ENCODE measurements at regions not wholly inside any gene's neighbourhood (a gene's known extent, or its start where the extent isn't known, plus 50 kb on each side); places are given as distances from the start of the nearest gene placed in this dataset.

GRCh38 chr2:149872041-149872440, 284.5 kb upstream of the MMADHC start:
- H4K20me1 ChIP-seq (ENCODE audit: low read length): no peaks in the 10 kb centered on the region
- no peak overlapping the region for H3K9ac ChIP-seq (ENCODE audit: low read length)
- POLR2A ChIA-PET (ENCODE audit: unreplicated experiment): no interaction called here
- H3K27me3 ChIP-seq (ENCODE audit: low read length): no peaks in the 10 kb centered on the region
- no peak overlapping the region for H2AFZ ChIP-seq (ENCODE audit: low read length)
- no TSS peak for BruUV-seq (replicated peaks)
- CTCF ChIA-PET: no interaction called here
- DNase-seq (no peak), ATAC-seq (no peak)
- no peak overlapping the region for H3K4me3 ChIP-seq (ENCODE audit: low read length)
- no peaks in the 10 kb centered on the region for H3K36me3 ChIP-seq (ENCODE audit: low read depth, low read length)
- no peaks in the 10 kb centered on the region for H3K79me2 ChIP-seq (ENCODE audit: low read length)
- intact Hi-C loops (cut with micrococcal nuclease): no loop called here
- no peaks in the 10 kb centered on the region; the same call in 1 of the 2 replicates for H3K9me2 ChIP-seq (replicated peaks; ENCODE audit: low read length)
- H3K27ac ChIP-seq (ENCODE audit: low read length): no peak overlapping the region
- TF ChIP-seq, protein P1, sequence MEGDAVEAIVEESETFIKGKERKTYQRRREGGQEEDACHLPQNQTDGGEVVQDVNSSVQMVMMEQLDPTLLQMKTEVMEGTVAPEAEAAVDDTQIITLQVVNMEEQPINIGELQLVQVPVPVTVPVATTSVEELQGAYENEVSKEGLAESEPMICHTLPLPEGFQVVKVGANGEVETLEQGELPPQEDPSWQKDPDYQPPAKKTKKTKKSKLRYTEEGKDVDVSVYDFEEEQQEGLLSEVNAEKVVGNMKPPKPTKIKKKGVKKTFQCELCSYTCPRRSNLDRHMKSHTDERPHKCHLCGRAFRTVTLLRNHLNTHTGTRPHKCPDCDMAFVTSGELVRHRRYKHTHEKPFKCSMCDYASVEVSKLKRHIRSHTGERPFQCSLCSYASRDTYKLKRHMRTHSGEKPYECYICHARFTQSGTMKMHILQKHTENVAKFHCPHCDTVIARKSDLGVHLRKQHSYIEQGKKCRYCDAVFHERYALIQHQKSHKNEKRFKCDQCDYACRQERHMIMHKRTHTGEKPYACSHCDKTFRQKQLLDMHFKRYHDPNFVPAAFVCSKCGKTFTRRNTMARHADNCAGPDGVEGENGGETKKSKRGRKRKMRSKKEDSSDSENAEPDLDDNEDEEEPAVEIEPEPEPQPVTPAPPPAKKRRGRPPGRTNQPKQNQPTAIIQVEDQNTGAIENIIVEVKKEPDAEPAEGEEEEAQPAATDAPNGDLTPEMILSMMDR (conservative IDR thresholded peaks at IDR 0.05; ENCODE audit: low read depth, low read length): no peak
- no peak for TF ChIP-seq EZH2 (IDR thresholded peaks at IDR 0.05; ENCODE audit: low read length, unreplicated experiment)
- TF ChIP-seq EZH2phosphoT487 (IDR thresholded peaks at IDR 0.05; ENCODE audit: borderline replicate concordance, low read length): no peak
- H3K4me1 ChIP-seq (ENCODE audit: insufficient read depth, low read length): no peaks in the 10 kb centered on the region
- H3F3A ChIP-seq (ENCODE audit: low read length, unreplicated experiment): no peaks in the 10 kb centered on the region
- no peak overlapping the region for H3K4me2 ChIP-seq (ENCODE audit: low read length)
- peaks cover 7% of the 10 kb centered on the region; the same call in 1 of the 2 replicates for H3K9me3 ChIP-seq (ENCODE audit: low read length)

DNA sequence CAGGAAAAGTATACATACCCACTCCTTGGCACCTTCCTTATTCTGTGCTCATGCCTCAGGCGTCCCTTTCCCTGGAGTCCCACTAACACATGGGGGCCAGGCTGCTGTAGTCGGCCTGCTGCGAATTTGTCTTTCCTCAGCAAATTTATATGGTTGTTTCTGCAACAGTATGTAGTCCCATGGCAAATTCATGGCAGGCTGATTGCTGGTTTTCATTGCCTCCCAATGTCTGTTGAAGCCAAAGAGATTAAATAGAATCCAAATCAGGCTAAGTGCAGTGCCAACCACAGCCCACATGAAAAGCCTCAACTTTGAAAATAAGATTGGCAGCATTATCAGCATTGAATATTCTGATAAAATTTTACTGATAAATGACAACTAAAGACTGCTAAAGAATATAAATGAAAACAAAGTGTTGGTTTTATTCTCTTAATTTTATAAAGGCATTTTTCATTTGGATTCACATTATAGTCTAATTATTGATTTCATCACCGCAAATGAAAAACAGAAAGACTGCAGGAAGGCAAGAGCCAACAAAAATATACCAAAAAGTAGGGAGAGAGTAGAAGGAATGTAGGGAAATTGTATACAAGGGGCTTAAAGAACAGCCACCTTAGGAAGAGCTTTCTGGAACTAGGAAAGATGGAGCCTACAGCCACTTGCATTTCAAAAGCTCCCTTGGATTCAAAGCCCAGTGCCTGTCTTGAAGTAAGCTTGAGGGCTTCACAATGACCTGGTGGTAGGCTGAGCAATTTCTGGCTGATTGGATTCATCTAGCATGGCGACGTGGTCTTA, 283.7 kb upstream of the MMADHC start:
- H3F3A ChIP-seq (ENCODE audit: low read length, unreplicated experiment): no peaks in the 10 kb centered on the region
- H3K4me3 ChIP-seq (ENCODE audit: low read length): no peak overlapping the region
- no peaks in the 10 kb centered on the region; the same call in 1 of the 2 replicates for H3K9me2 ChIP-seq (replicated peaks; ENCODE audit: low read length)
- intact Hi-C loops (cut with micrococcal nuclease): no loop called here
- no peaks in the 10 kb centered on the region for H3K4me1 ChIP-seq (ENCODE audit: insufficient read depth, low read length)
- no peak for ATAC-seq
- ChIA-PET CTCF (no interaction called here), POLR2A (ENCODE audit: unreplicated experiment) (no interaction called here)
- H2AFZ ChIP-seq (ENCODE audit: low read length): no peak overlapping the region
- no peaks in the 10 kb centered on the region for H3K27me3 ChIP-seq (ENCODE audit: low read length)
- no peak for DNase-seq
- TF ChIP-seq EZH2phosphoT487 (IDR thresholded peaks at IDR 0.05; ENCODE audit: borderline replicate concordance, low read length) (no peak), EZH2 (IDR thresholded peaks at IDR 0.05; ENCODE audit: low read length, unreplicated experiment) (no peak)
- TF ChIP-seq, protein P1 (conservative IDR thresholded peaks at IDR 0.05; ENCODE audit: low read depth, low read length): no peak
- no peak overlapping the region for H3K9ac ChIP-seq (ENCODE audit: low read length)
- BruUV-seq (replicated peaks): no TSS peak
- H3K79me2 ChIP-seq (ENCODE audit: low read length): no peaks in the 10 kb centered on the region
- no peaks in the 10 kb centered on the region for H3K36me3 ChIP-seq (ENCODE audit: low read depth, low read length)
- H3K9me3 ChIP-seq (ENCODE audit: low read length): peaks cover 7% of the 10 kb centered on the region; the same call in 1 of the 2 replicates
- H3K27ac ChIP-seq (ENCODE audit: low read length): no peak overlapping the region
- H3K4me2 ChIP-seq (ENCODE audit: low read length): no peak overlapping the region
- no peaks in the 10 kb centered on the region for H4K20me1 ChIP-seq (ENCODE audit: low read length)

DNA sequence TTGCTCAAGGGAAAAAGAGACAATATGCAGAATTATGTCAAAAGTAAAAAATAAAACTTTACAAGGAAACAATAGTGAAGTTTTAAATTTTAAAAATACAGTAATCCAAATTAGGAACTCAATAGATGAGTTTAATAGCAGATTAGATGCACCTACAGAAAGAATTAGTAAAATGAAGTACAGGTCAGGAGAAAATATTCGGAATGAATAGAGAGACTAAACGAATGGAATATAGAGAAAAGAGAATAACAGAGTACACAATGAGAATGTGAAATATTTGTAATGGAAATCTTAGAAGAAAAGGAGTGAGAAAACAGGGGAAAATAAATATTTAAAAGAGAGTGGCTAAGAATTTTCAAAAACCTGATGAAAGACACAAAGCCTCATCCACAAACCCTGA, 275.7 kb upstream of the MMADHC start:
- Histone ChIP-seq H3K9me3 (ENCODE audit: low read length) (no peaks in the 10 kb centered on the region), H3K36me3 (ENCODE audit: low read depth, low read length) (no peaks in the 10 kb centered on the region), H3K79me2 (ENCODE audit: low read length) (no peaks in the 10 kb centered on the region), H2AFZ (ENCODE audit: low read length) (no peak overlapping the region), H3F3A (ENCODE audit: low read length, unreplicated experiment) (no peaks in the 10 kb centered on the region), H3K4me3 (ENCODE audit: low read length) (no peak overlapping the region), H3K27ac (ENCODE audit: low read length) (no peak overlapping the region), H4K20me1 (ENCODE audit: low read length) (no peaks in the 10 kb centered on the region), H3K9me2 (replicated peaks; ENCODE audit: low read length) (no peaks in the 10 kb centered on the region), H3K4me2 (ENCODE audit: low read length) (no peak overlapping the region), H3K4me1 (ENCODE audit: insufficient read depth, low read length) (peaks cover 22% of the 10 kb centered on the region), H3K27me3 (ENCODE audit: low read length) (no peaks in the 10 kb centered on the region), H3K9ac (ENCODE audit: low read length) (no peak overlapping the region)
- ChIA-PET POLR2A (ENCODE audit: unreplicated experiment) (no interaction called here), CTCF (no interaction called here)
- ATAC-seq (no peak), DNase-seq (no peak)
- intact Hi-C loops (cut with micrococcal nuclease): no loop called here
- BruUV-seq (replicated peaks): no TSS peak
- no peak for TF ChIP-seq EZH2 (IDR thresholded peaks at IDR 0.05; ENCODE audit: low read length, unreplicated experiment)
- TF ChIP-seq, protein P1 (conservative IDR thresholded peaks at IDR 0.05; ENCODE audit: low read depth, low read length): no peak
- no peak for TF ChIP-seq EZH2phosphoT487 (IDR thresholded peaks at IDR 0.05; ENCODE audit: borderline replicate concordance, low read length)

Measured in PC-3 (cell line).